Prostate gland (tissue), 2 donors: ENCODE measurements at regions not wholly inside any gene's neighbourhood (a gene's known extent, or its start where the extent isn't known, plus 50 kb on each side); places are given as distances from the start of the nearest gene placed in this dataset.

Source experiments
- DNase-seq: peaks from one replicate; pipeline ENCODE4 v3.0.0-alpha.2; 2019; ENCODE audit warnings: low spot score
- H3K27ac ChIP-seq, 2 donors: fragments of 200-600 bp; sonication (generic); 2 replicates each; pipeline ENCODE4 v1.5.1; 2017 to 2019
- H3K27me3 ChIP-seq: fragments of 200-600 bp; sonication (generic); replicated peaks from 2 replicates; pipeline ENCODE4 v1.5.1; 2019; ENCODE audit not compliant: insufficient read depth
- H3K36me3 ChIP-seq, 2 donors: fragments of 200-600 bp; sonication (generic); 1 replicate in 1 of 2; 2 replicates in 1 of 2; pipeline versions ENCODE4 v1.5.1 to v1.8.1; 2017 to 2019
- H3K4me1 ChIP-seq: fragments of 200-600 bp; sonication (generic); replicated peaks from 2 replicates; pipeline ENCODE4 v1.5.1; 2019
- H3K4me3 ChIP-seq, 2 donors: fragments of 200-600 bp; sonication (generic); 2 replicates each; pipeline ENCODE4 v1.5.1; 2017 to 2019
- H3K9me3 ChIP-seq: fragments of 200-600 bp; sonication (generic); 2 replicates; pipeline ENCODE4 v1.5.1; 2017
- POLR2A ChIP-seq: fragments of 450-650 bp; IDR thresholded peaks from one replicate; pipeline ENCODE4 v1.6.1; 2016; ENCODE audit warnings: antibody characterized with exemption, mild to moderate bottlenecking
- POLR2AphosphoS5 ChIP-seq: sonication (generic); formaldehyde crosslinking; IDR thresholded peaks from one replicate; pipeline ENCODE4 v1.6.1; 2017; ENCODE audit warnings: antibody characterized with exemption
- WGBS: methylation state at CpG from one replicate; pipeline ENCODE4 v1.1.5; 2018; 5-methylcytosine and 5-hydroxymethylcytosine counted together
- intact Hi-C: fragments of 100-400 bp; cut with DNase I; formaldehyde crosslinking; loops from one replicate; pipeline ENCODE4 v1.14.2; 2022
- TF ChIP-seq, protein P1 (sequence below), 4 experiments: fragments of 200-600 bp in 2 of 4; fragments of 450-650 bp in 2 of 4; sonication (generic) in 2 of 4; IDR thresholded peaks; 1 replicate in 3 of 4; 2 replicates in 1 of 4; pipeline ENCODE4 v1.5.1; 2016 to 2019; ENCODE audit warnings: antibody characterized with exemption in 4 of 4, mild to moderate bottlenecking in 2 of 4, moderate library complexity in 2 of 4

- Histone ChIP-seq H3K4me3 (no peak overlapping the region), H3K27ac (no peak overlapping the region), H3K4me1 (no peaks in the 10 kb centered on the region), H3K36me3 (no peaks in the 10 kb centered on the region), H3K27me3 (no peaks in the 10 kb centered on the region), H3K9me3 (no peaks in the 10 kb centered on the region)
- intact Hi-C loops: no loop called here
- TF ChIP-seq, protein P1, sequence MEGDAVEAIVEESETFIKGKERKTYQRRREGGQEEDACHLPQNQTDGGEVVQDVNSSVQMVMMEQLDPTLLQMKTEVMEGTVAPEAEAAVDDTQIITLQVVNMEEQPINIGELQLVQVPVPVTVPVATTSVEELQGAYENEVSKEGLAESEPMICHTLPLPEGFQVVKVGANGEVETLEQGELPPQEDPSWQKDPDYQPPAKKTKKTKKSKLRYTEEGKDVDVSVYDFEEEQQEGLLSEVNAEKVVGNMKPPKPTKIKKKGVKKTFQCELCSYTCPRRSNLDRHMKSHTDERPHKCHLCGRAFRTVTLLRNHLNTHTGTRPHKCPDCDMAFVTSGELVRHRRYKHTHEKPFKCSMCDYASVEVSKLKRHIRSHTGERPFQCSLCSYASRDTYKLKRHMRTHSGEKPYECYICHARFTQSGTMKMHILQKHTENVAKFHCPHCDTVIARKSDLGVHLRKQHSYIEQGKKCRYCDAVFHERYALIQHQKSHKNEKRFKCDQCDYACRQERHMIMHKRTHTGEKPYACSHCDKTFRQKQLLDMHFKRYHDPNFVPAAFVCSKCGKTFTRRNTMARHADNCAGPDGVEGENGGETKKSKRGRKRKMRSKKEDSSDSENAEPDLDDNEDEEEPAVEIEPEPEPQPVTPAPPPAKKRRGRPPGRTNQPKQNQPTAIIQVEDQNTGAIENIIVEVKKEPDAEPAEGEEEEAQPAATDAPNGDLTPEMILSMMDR (IDR thresholded peaks at IDR 0.05): no peak
- TF ChIP-seq POLR2A: no peak
- TF ChIP-seq POLR2AphosphoS5: no peak
- 74% methylated on average over 6 of the region's 6 CpGs for WGBS
- no peak for DNase-seq
These were observed 165.1 kb downstream of the GJA1 start for GRCh38 chr6:121600389-121601168.

- no peaks in the 10 kb centered on the region for H3K36me3 ChIP-seq
- H3K27me3 ChIP-seq: no peaks in the 10 kb centered on the region
- TF ChIP-seq POLR2A (no peak), POLR2AphosphoS5 (no peak)
- TF ChIP-seq, protein P1 (IDR thresholded peaks at IDR 0.05): no peak
- no peak overlapping the region for H3K4me3 ChIP-seq
- no peak for DNase-seq
- H3K27ac ChIP-seq: no peak overlapping the region
- 74% methylated on average over 4 of the region's 4 CpGs for WGBS
- no peaks in the 10 kb centered on the region for H3K4me1 ChIP-seq
- intact Hi-C loops: no loop called here
- no peaks in the 10 kb centered on the region for H3K9me3 ChIP-seq
These were observed 168.0 kb downstream of the GJA1 start for GRCh38 chr6:121603486-121603885.

- no peaks in the 10 kb centered on the region for H3K4me1 ChIP-seq
- no peak overlapping the region for H3K4me3 ChIP-seq
- no peak overlapping the region for H3K27ac ChIP-seq
- H3K36me3 ChIP-seq: no peaks in the 10 kb centered on the region
- intact Hi-C loops: no loop called here
- TF ChIP-seq POLR2AphosphoS5 (no peak), POLR2A (no peak)
- TF ChIP-seq, protein P1 (IDR thresholded peaks at IDR 0.05): no peak
- no peaks in the 10 kb centered on the region for H3K27me3 ChIP-seq
- H3K9me3 ChIP-seq: no peaks in the 10 kb centered on the region
- DNase-seq: no peak
- WGBS: 50% methylated on average over 2 of the region's 2 CpGs
These were observed 172.3 kb downstream of the GJA1 start for GRCh38 chr6:121607721-121608120.

GRCh38 chr6:121608270-121608669 lies 172.8 kb downstream of the GJA1 start:
- TF ChIP-seq, protein P1 (IDR thresholded peaks at IDR 0.05): no peak
- TF ChIP-seq POLR2AphosphoS5: peak; percentile 27
- WGBS: 37% methylated on average over 3 of the region's 3 CpGs
- no peak for DNase-seq
- no peak overlapping the region for H3K27ac ChIP-seq
- H3K27me3 ChIP-seq: no peaks in the 10 kb centered on the region
- no peak overlapping the region for H3K4me3 ChIP-seq
- intact Hi-C loops: no loop called here
- no peaks in the 10 kb centered on the region for H3K36me3 ChIP-seq
- no peaks in the 10 kb centered on the region for H3K9me3 ChIP-seq
- H3K4me1 ChIP-seq: no peaks in the 10 kb centered on the region

- Histone ChIP-seq H3K9me3 (no peaks in the 10 kb centered on the region), H3K27me3 (no peaks in the 10 kb centered on the region), H3K27ac (no peak overlapping the region), H3K4me3 (no peak overlapping the region), H3K4me1 (no peaks in the 10 kb centered on the region), H3K36me3 (no peaks in the 10 kb centered on the region)
- TF ChIP-seq POLR2A (no peak), POLR2AphosphoS5 (no peak)
- TF ChIP-seq, protein P1 (IDR thresholded peaks at IDR 0.05): no peak
- intact Hi-C loops: no loop called here
- no peak for DNase-seq
These were observed 173.8 kb downstream of the GJA1 start for GRCh38 chr6:121609281-121609680.
